DMS153 treated with DMSO at 0.1 percent for 48 hours (cell line): ENCODE measurements at regions not wholly inside any gene's neighbourhood (a gene's known extent, or its start where the extent isn't known, plus 50 kb on each side); places are given as distances from the start of the nearest gene placed in this dataset.

Experiments used
- DNase-seq: peaks from one replicate; lab custom pipeline; 2025; ENCODE audit not compliant: unreplicated experiment; lab: John Stamatoyannopoulos, UW

DNA sequence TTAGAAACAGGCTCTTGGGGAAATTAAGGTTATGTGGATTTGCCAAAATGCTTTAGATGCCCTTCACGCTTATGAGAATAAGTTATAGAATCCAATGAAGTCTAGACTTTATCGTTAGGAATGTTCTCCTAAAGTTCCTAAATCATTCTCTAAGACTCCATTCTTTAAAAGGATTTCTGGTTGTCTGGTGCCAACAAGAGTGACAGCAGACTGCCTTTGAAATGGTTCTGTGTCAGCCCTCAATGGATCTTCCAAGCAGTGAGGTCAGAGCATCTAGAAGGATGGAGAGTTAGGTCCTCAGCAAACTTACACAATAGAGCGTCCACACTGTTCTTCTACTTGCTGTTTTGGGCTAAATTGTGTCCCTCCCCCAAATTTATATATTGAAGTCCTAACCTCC, 473.3 kb downstream of the GATA3 start:
- DNase-seq: no peak

DNA sequence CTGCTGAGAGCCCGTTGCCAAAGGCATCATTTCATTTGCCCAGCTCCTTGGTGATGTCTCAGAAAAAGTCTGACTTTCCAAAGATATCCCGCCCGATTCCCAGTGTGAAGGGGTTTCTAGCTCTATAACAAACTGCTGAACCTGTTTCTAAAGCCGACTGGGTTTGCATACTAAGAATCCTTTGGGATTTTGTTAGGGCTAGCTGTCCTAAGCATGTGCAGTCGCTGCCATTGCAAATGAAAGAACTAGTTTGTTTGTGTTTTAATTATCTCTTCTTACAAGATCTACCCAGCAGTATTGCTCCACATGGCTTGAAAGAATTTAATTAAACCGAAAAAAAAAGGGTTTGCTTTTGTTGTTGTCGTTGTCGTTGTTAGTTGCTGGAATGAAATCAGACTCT, 476.6 kb downstream of the GATA3 start:
- DNase-seq: no peak

DNA sequence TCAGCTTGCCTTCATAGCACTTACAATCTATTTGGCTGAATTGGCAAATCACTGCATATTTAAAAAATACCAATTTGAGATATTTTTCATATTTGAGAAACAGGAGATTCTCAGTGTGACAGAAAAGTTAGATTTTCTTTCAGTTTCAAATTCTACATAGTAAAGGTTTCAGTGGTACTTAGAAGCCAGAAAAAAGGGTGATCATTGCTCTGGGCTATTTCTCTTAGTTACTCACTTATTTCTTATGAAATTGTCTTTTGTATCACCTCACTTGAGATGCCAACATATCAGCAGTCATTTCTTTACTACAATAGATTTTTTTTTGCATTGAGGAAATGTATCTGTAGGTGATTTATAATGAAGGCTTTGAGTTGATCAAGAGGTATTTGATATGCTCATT, 478.2 kb downstream of the GATA3 start:
- DNase-seq: no peak

DNA sequence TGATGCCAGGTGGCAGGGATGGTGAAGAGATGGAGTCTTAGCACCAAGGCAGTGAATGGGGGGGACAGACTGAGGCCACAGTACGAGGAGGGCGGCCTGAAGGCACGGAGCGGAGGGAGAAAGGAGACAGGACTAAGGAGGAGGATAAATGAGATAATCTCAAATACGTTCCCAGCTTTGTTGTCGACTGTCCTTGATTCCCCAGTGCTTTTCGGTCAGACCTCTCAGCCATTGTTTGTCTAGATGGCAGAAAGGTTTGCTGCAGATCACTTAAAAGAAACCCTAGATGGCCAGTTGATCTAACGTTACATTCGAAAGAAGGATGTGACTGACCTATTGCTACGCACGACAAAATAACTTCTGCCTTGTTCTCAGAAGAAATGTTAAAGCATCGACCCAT, 479.0 kb downstream of the GATA3 start:
- no peak for DNase-seq

DNA sequence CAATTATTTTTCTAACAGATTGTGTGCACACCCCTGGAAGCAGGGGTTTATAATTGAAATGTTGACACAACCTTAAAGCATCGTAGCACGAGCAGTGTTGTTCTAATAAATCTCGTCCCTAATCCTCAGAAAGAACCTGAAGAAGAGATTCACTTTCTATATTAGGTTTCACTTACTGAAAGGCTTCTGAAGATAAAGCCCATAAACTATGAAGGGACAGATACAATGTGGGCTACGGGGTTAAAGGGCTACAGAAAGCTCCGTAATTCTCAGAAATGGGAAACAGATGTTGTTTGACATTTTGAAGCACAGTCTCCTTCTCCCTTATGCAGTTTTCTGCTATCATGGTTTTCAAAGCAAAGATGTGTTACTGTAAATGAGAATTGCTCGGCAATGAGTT, 479.6 kb downstream of the GATA3 start:
- no peak for DNase-seq

DNA sequence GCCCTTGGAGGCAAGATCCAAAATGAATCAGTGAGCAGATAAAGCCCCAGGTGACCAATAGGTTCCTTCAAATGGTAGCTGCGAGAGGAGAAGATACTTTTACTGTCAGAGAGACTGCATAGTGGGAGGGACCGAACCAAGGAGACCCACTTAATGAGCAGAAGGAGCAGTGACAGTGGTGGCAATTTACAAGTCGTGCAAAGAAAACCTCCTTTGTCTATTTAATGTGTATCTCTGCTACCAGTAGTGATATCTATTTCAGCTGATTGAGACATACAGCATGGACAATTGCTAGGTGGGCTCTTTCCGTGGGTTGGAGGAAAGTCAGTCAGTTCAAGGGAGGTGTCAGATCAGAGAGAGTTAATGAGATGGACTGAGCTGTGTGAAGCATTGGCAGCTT, 480.4 kb downstream of the GATA3 start:
- no peak for DNase-seq

DNA sequence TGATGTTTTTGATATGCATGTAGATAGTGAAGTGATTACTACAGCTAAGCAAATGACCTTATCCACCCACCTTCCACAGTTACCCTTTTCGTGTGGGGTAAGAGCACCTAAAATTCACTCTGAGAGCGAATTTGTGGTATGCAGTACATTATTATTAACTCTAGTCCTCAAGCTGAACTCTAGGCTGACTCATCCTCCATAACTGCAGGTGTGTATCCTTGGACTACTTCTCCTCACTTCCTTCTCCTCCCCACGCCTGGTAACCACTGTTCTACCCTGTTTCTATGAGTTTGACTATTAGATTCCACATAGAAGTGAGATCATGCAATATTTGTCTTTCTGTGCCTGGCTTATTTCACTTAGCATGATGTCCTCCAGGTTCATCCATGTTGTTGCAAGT, 484.6 kb downstream of the GATA3 start:
- no peak for DNase-seq

DNA sequence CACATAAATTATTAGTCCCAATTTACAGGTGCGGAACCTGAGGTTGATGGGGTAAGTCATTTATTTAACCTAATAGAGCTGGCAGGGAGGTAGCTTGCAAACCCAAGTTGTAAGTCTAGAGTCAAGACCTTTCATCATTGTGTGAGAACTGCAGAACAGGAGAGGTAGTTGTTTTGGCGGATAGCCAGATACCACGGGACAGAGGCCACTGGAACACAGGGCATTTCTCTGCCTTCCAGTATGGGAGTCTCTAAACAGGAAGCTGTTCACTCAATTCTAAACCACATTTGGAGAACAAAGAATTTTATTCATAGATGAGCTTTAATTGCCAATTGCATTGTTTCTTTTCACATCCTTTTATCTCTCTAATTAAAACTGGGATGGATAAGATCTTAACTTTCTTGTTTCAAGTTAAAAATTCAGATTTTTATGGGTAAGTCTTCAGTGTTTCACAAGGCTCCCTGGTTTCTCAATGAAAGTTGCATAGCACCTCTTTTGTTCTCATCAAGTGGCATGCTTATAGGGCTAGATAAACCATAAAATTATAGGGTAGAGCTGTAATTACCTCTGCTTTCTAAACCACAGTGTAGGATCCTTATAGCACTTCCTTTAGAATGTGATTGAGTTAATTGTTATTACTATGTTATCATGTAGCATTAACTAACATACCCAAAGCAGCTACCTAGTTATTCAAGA, 489.0 kb downstream of the GATA3 start:
- no peak for DNase-seq

DNA sequence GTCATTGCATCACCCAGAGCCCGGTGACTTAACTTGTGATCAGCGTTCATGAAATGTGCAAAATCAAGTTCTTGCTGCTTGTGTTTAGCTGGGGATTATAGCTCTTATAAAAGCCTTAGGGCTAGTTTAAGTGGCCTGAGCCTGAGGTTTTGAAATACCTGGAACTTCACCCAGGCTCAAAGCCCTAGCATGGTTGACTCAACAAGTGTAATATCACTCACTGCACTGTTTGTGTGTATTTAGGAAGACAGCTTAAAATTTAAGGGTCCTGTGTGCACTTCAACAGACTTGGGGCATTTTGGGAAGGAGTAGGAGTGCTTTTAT, 489.5 kb downstream of the GATA3 start:
- DNase-seq: no peak

DNA sequence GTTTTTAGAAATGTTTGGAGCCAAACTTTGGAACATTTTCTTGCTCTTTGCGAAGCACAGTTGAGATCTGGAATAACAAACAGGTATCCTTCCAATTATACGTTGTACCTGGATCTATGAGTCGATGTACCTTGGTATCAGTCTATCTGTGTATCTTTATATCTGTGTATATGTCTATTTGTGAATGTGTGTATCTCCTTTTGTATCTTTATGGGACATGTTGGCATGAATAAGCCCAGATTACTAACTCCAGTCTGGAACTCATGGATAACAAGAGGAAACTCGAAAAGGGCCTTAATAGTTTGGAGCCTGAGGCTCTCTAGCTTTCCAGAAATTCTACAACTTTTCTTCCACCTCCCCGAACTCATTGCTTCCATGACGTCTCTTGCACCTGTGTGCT, 490.0 kb downstream of the GATA3 start:
- no peak for DNase-seq

DNA sequence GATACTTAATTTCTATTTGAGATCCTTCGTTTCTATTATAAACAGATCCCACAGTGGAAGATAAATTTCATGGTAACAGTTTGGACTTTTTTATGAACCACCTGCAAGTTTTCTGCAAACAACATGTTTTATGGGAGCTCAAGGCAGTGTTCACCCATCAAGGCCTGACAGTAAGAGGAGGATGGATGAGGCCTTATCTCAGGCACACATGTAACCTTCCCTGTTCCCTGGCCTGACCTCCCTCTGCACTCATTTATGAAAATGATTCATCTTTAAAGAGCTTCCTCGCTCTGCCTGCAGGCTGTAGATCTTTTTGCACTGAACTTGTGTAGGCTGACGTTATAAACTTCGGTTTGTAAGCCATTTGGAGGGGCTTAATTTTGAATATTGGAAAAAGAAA, 500.1 kb downstream of the GATA3 start:
- no peak for DNase-seq

DNA sequence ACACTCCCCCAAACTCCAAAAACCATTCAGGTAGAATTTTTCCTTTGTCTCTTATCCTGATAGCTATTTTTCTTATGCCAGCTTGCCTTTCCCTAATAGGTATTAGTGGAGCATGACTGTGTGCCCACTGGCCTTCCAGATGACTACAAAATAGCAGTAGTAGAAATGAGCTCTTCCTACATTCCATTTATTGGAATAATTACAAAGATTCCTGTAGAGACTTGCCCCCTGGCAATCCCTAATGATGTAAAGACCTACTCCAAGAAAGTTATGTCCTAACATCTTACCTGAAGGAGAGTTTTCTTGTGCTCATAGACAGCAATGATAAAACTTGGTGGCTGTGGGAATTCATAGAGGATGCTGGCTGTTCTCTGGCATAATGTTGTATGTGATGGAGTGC, 501.8 kb downstream of the GATA3 start:
- no peak for DNase-seq

DNA sequence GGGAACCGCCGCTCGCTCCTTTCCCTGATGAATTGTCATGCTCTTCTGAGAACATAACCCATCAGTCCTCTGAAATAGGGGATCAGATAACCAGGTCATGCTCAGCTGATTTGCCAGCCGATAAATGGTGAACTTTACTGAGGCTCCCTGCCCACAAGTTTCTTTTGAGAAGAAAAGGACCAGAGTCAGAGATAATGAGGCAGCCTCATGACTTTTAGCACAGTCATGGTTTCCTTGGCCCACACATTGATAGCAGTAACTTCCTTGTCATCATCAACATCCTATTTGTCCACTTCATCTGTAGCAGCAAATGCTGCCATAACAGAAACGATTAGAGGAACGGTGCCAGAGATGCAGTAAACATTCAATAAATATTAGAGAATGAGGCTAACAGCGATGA, 509.0 kb downstream of the GATA3 start:
- DNase-seq: no peak

DNA sequence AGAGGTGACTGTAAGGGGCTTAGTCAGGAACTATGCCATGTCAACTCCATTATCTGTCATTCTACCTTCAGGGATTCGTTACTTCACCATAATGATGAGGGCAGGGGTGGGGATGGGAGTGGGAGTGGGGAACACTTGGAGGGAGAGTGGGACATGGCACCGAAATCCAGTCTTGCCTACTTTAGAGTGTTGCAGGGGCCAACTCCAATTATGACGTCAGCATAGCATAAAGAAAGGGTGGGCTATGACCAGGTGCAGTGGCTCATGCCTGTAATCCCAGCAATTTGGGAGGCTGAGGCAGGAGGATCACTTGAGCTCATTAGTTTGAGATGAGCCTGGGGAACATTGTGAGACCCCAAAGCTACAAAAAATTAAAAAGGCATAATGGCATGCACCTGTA, 512.2 kb downstream of the GATA3 start:
- no peak for DNase-seq

DNA sequence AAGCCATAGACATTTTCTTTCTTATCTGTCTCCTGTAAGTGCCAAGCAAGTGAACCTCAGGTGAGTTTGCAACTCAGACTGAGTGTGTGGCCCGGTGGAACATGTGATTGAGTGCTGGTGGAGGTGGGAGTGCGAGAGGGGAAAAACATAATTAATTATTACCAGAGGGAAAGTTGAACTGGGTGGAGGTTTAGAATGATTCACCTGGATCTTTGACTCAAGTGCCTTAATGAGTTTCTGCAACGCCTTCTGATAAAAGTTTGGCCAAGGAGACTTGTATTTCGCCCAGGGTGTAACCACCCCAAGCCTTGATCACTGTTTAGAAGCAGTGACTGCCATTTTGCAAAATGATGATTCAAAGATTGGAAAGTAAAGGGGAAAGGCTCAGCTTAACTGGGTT, 513.9 kb downstream of the GATA3 start:
- no peak for DNase-seq

DNA sequence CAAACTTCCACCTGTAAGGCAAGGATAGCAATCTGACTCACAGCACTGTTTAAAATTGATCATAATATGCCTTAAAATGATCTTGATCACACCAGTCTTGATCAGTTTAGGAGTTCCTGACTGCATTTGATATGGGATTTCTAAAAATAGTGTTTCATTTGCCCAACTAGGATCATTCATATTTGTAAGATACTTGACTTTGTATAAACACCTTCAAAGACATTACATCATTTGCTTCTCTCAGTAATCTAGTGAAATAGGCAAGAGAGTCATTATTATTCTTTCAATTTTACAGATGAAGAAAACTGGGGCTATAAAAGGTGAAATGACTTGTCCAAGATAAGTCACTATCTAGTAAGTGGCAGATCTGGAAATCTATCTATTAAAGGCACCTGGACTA, 521.1 kb downstream of the GATA3 start:
- no peak for DNase-seq

DNA sequence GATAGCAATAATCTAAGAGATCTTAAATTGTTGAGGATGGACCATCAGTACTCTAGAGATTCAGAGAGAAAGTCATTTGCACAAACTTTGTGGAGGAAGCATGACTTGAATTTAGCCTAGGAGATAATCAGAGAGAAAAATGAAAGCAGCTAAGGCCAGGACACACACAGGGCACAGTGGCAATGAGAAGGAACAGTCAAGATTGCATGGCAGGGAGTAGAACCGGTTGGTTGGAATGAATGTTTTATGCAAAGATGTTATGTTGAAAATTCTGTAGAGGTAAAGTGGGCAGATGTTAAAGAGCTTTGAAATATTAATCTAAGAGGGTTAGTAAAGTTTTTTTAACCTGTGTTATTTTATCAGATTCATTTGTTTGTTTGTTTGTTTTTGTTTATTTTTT, 521.8 kb downstream of the GATA3 start:
- DNase-seq: no peak

DNA sequence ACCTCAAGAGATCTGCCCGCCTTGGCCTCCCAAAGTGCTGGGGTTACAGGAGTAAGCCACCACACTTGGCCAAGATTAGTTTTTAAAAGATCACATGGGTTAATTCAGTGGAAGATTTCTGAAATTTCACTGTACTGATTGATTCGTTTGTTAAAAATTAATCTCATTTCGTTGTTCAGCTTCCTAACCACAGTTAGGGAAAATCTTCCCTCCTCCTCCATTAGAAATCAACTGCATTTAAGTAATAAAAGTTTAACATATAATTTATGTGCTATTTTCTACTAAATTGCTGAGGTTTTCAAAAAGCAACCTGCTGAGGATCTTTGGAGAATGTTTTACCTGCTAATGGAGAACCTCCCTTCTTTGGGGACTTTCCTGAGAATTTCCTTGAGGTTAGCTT, 522.4 kb downstream of the GATA3 start:
- no peak for DNase-seq

DNA sequence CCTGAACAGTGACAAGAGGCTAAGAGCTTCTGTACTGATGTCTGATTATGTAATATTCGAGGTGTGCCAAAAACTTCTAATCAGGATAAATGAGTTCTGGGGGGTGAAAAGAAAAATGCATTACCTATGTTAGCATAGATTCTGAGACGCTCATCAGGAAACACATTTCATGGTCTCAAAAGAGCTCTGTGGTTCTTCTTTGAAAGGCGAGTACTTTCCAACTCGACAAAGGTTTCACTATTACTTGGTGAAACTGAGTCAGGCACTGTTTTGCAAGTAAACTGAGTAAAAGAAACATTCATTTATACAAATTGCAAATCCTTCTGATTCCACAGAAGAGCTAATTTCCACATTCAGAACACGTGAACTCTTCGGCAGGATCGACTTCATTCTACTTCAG, 523.2 kb downstream of the GATA3 start:
- DNase-seq: no peak

DNA sequence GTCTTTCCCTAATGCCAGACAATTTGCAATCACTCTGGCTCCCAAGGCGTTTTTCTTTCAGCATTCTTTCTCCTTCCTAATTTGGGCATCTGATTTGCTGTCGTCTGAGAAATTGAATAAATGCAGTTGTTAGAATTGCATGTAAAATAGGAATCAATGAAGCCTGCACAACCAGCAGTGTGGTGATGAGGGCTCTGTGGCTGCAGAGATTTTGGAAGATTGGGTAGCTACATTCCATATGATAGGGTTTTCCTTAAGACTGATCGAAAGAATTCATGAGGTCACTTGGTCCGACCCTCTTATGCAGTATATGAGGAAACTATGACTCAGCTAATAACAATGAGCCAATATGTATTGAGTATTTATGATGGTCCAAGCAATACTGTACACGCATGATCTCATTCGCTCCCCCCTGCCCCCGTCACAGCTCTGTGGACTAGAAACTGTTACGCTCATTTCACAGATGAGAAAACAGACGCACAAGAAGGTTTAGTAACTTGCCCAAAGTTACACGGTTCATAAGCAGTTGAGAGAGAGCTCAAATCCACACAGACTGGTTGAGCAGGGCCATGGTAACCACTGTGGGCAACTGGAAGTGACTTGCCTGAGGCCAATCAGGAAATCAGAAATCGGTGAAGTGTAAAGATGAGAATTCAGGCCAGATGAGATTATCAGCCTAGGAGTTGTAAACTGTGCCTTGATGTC, 527.2 kb downstream of the GATA3 start:
- no peak for DNase-seq

DNA sequence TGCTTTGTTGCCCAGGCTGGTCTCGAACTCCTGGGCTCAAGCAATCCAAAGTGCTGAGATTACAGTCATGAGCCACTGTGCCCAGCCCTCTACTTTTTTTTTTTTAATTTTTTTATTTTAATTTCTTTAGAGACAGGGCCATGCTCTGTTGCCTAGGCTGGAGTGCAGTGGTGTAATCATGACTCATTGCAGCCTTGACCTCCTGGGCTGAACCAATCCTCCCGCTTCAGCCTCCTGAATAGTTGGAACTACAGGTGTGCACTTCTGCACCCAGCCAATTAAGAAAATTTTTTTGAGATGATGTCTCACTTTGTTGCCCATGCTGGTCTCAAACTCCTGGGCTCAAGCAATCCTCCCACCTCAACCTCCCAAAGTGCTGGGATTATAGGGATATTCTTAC, 528.6 kb downstream of the GATA3 start:
- DNase-seq: no peak

DNA sequence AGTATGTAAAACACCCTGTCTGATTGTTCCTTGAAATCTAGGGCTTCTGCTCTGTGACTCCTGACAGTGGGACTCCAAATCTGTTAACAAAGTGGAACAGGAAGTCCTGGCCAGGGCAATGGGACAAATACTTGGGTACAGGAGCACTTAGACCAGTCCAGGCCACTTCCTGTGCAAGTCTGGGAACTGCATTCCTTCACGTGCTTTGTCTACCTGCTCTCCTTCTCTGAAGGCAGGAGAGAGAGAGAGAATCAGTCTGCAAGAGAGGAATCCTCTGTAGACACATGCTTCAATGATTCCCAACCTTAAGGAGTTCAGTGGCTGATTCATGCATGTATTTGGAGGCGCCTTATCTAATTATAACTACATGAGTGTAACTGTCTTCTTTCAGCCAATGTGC, 530.2 kb downstream of the GATA3 start:
- DNase-seq: no peak

DNA sequence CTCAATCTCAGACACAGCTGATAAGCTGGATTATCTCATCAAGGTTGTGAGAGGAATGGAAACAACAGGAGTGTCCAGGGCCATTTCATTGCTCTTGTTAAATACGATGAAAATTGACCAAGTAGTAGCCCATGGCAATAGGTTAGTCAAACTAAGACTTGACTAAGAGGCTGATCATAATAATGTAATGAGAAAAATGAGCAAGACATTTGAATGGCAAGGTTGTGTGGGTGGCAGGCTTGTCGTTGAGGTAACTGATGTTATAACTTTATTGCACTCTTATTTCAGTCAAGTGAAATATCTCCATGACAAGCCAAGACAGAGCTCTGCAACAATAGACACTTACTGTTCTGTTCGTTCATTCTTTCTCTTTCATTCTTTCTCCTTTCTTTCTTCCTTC, 532.0 kb downstream of the GATA3 start:
- no peak for DNase-seq
